DND-41 (cell line): ENCODE measurements at regions not wholly inside any gene's neighbourhood (a gene's known extent, or its start where the extent isn't known, plus 50 kb on each side); places are given as distances from the start of the nearest gene placed in this dataset.

Experiments used
- CTCF ChIP-seq: IDR thresholded peaks from 2 replicates; pipeline ENCODE4 v1.5.1; 2012; ENCODE audit warnings: borderline replicate concordance, low read length, moderate library complexity, mild to moderate bottlenecking; ENCODE audit not compliant: poor library complexity, severe bottlenecking; ENCODE audit errors: extremely low read depth
- EZH2 ChIP-seq: IDR thresholded peaks from 3 replicates; pipeline ENCODE4 v1.6.1; 2012; ENCODE audit warnings: borderline replicate concordance, low read depth, mild to moderate bottlenecking, moderate library complexity, low read length, inconsistent platforms; ENCODE audit not compliant: severe bottlenecking

- TF ChIP-seq CTCF: no peak
- no peak for TF ChIP-seq EZH2
These were observed 540.6 kb upstream of the SOX9 start for GRCh38 chr17:71580220-71580619.
